HL-60 (cell line): ENCODE measurements at regions not wholly inside any gene's neighbourhood (a gene's known extent, or its start where the extent isn't known, plus 50 kb on each side); places are given as distances from the start of the nearest gene placed in this dataset.

Experiments used
- DNase-seq, 2 experiments: peaks; one replicate each; pipeline ENCODE4 v3.0.0-alpha.2; 2010 to 2020; ENCODE audit warnings: low read depth in 1 of 2, low spot score in 1 of 2
- H3K27ac ChIP-seq: fragments of 250-450 bp; sonication (Bioruptor Pico); replicated peaks from 2 replicates; pipeline ENCODE4 v1.5.1; 2020; ENCODE audit warnings: mild to moderate bottlenecking, moderate library complexity
- H3K27me3 ChIP-seq: fragments of 250-450 bp; sonication (Bioruptor Pico); 2 replicates; pipeline ENCODE4 v1.5.1; 2021; ENCODE audit warnings: mild to moderate bottlenecking, moderate library complexity; ENCODE audit not compliant: insufficient read depth, poor library complexity, severe bottlenecking
- H3K4me3 ChIP-seq: replicated peaks from 2 replicates; pipeline ENCODE4 v1.5.1; 2011; ENCODE audit warnings: mild to moderate bottlenecking, control low read depth, low read length; ENCODE audit not compliant: insufficient read depth
- GABPA ChIP-seq: IDR thresholded peaks from 2 replicates; pipeline ENCODE4 v1.6.1; 2012; ENCODE audit warnings: low read depth
- POLR2AphosphoS5 ChIP-seq: IDR thresholded peaks from 2 replicates; pipeline ENCODE4 v1.6.1; 2012; ENCODE audit warnings: low read depth
- SPI1 ChIP-seq: IDR thresholded peaks from 2 replicates; pipeline ENCODE4 v1.6.1; 2012; ENCODE audit warnings: low read depth, mild to moderate bottlenecking, borderline replicate concordance
- TF ChIP-seq, protein P1 (sequence below): IDR thresholded peaks from 2 replicates; pipeline ENCODE4 v1.6.1; 2012; ENCODE audit warnings: low read depth; ENCODE audit not compliant: insufficient replicate concordance
- TF ChIP-seq, protein P2 (sequence below): IDR thresholded peaks from one replicate; pipeline ENCODE4 v1.5.1; 2011; ENCODE audit warnings: low read length, control low read depth, inconsistent platforms; ENCODE audit not compliant: insufficient read depth

GRCh38 chr2:564471-565181 is 112.6 kb downstream of the TMEM18 start:
- no peak overlapping the region for H3K4me3 ChIP-seq
- H3K27me3 ChIP-seq = no peaks in the 10 kb centered on the region
- TF ChIP-seq SPI1 (no peak), GABPA (no peak), POLR2AphosphoS5 (no peak)
- TF ChIP-seq, protein P1, sequence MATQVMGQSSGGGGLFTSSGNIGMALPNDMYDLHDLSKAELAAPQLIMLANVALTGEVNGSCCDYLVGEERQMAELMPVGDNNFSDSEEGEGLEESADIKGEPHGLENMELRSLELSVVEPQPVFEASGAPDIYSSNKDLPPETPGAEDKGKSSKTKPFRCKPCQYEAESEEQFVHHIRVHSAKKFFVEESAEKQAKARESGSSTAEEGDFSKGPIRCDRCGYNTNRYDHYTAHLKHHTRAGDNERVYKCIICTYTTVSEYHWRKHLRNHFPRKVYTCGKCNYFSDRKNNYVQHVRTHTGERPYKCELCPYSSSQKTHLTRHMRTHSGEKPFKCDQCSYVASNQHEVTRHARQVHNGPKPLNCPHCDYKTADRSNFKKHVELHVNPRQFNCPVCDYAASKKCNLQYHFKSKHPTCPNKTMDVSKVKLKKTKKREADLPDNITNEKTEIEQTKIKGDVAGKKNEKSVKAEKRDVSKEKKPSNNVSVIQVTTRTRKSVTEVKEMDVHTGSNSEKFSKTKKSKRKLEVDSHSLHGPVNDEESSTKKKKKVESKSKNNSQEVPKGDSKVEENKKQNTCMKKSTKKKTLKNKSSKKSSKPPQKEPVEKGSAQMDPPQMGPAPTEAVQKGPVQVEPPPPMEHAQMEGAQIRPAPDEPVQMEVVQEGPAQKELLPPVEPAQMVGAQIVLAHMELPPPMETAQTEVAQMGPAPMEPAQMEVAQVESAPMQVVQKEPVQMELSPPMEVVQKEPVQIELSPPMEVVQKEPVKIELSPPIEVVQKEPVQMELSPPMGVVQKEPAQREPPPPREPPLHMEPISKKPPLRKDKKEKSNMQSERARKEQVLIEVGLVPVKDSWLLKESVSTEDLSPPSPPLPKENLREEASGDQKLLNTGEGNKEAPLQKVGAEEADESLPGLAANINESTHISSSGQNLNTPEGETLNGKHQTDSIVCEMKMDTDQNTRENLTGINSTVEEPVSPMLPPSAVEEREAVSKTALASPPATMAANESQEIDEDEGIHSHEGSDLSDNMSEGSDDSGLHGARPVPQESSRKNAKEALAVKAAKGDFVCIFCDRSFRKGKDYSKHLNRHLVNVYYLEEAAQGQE = no peak
- TF ChIP-seq, protein P2, sequence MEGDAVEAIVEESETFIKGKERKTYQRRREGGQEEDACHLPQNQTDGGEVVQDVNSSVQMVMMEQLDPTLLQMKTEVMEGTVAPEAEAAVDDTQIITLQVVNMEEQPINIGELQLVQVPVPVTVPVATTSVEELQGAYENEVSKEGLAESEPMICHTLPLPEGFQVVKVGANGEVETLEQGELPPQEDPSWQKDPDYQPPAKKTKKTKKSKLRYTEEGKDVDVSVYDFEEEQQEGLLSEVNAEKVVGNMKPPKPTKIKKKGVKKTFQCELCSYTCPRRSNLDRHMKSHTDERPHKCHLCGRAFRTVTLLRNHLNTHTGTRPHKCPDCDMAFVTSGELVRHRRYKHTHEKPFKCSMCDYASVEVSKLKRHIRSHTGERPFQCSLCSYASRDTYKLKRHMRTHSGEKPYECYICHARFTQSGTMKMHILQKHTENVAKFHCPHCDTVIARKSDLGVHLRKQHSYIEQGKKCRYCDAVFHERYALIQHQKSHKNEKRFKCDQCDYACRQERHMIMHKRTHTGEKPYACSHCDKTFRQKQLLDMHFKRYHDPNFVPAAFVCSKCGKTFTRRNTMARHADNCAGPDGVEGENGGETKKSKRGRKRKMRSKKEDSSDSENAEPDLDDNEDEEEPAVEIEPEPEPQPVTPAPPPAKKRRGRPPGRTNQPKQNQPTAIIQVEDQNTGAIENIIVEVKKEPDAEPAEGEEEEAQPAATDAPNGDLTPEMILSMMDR = no peak
- no peak for DNase-seq
- H3K27ac ChIP-seq = no peak overlapping the region

- TF ChIP-seq, protein P1 = no peak
- TF ChIP-seq SPI1 = no peak
- TF ChIP-seq, protein P2 = no peak
- TF ChIP-seq GABPA = no peak
- TF ChIP-seq POLR2AphosphoS5 = no peak
- Histone ChIP-seq H3K27ac (no peak overlapping the region), H3K4me3 (no peak overlapping the region), H3K27me3 (no peaks in the 10 kb centered on the region)
- DNase-seq = no peak
These were observed 113.7 kb downstream of the TMEM18 start for GRCh38 chr2:563512-563911.

DNA sequence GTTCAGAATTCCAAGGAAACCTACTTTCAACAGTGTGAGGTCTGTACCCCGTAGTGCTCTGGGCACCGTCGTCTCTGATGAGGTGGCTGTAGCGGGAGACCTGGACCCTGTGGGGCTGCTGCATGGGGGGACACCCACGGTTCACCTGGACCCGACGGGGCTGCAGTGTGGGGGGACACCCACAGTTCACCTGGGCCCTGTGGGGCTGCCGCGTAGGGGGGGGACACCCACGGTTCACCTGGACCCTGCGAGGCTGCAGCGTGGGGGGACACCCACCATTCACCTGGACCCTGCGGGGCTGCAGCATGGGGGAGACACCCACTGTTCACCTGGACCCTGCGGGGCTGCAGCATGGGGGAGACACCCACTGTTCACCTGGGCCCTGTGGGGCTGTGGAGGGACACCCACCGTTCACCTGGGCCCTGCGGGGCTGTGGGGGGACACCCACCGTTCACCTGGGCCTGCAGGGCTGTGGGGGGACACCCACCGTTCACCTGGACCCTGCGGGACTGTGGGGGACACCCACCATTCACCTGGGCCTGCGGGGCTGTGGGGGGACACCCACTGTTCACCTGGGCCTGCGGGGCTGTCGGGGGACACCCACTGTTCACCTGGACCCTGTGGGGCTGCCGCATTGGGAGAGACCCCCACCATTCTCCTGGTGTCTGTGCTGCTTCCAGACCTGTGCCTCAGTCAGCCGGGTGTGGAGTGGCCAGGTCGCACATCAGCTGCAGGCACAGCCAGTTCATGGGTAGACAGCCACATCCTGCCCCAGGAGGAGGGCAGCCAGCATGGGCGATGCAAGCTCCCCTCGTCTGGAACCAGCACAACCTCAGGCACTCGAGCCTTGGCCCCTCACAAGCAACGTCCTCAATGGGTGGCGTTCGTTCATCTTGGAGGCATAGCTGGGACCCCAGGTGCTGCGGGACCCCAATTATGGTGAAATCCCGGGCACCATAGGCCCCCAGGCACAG is 114.5 kb downstream of the TMEM18 start:
- DNase-seq = no peak
- TF ChIP-seq, protein P1 = no peak
- TF ChIP-seq SPI1 = no peak
- TF ChIP-seq POLR2AphosphoS5 = no peak
- no peak for TF ChIP-seq GABPA
- TF ChIP-seq, protein P2 = no peak
- Histone ChIP-seq H3K4me3 (no peak overlapping the region), H3K27me3 (no peaks in the 10 kb centered on the region), H3K27ac (no peak overlapping the region)
